ENCODE measurements at regions not wholly inside any gene's neighbourhood (a gene's known extent, or its start where the extent isn't known, plus 50 kb on each side); places are given as distances from the start of the nearest gene placed in this dataset.

GRCh38 chr10:105844241-105844640 lies 1203.2 kb downstream of the SORCS3 start:
- POLR2A ChIA-PET = no interaction called here
- TF ChIP-seq, protein P1, sequence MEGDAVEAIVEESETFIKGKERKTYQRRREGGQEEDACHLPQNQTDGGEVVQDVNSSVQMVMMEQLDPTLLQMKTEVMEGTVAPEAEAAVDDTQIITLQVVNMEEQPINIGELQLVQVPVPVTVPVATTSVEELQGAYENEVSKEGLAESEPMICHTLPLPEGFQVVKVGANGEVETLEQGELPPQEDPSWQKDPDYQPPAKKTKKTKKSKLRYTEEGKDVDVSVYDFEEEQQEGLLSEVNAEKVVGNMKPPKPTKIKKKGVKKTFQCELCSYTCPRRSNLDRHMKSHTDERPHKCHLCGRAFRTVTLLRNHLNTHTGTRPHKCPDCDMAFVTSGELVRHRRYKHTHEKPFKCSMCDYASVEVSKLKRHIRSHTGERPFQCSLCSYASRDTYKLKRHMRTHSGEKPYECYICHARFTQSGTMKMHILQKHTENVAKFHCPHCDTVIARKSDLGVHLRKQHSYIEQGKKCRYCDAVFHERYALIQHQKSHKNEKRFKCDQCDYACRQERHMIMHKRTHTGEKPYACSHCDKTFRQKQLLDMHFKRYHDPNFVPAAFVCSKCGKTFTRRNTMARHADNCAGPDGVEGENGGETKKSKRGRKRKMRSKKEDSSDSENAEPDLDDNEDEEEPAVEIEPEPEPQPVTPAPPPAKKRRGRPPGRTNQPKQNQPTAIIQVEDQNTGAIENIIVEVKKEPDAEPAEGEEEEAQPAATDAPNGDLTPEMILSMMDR (IDR thresholded peaks at IDR 0.05; ENCODE audit: insufficient read depth, low read depth, low read length) = no peak
- Histone ChIP-seq H3K27me3 (ENCODE audit: control insufficient read depth, insufficient read depth, low read length) (no peaks in the 10 kb centered on the region), H3K36me3 (ENCODE audit: control insufficient read depth, insufficient read depth, low read length) (no peaks in the 10 kb centered on the region), H3K4me3 (ENCODE audit: low read depth, low read length) (no peak overlapping the region)
- CTCF ChIA-PET = no interaction called here
- DNase-seq (ENCODE audit: low read depth) = no peak

- no peak for DNase-seq (ENCODE audit: low read depth)
- ChIA-PET CTCF (no interaction called here), POLR2A (no interaction called here)
- Histone ChIP-seq H3K4me3 (ENCODE audit: low read depth, low read length) (no peak overlapping the region), H3K36me3 (ENCODE audit: control insufficient read depth, insufficient read depth, low read length) (no peaks in the 10 kb centered on the region), H3K27me3 (ENCODE audit: control insufficient read depth, insufficient read depth, low read length) (no peaks in the 10 kb centered on the region)
- TF ChIP-seq, protein P1 (IDR thresholded peaks at IDR 0.05; ENCODE audit: insufficient read depth, low read depth, low read length) = no peak
Measured at GRCh38 chr10:105843786-105844185, 1202.7 kb downstream of the SORCS3 start.

DNA sequence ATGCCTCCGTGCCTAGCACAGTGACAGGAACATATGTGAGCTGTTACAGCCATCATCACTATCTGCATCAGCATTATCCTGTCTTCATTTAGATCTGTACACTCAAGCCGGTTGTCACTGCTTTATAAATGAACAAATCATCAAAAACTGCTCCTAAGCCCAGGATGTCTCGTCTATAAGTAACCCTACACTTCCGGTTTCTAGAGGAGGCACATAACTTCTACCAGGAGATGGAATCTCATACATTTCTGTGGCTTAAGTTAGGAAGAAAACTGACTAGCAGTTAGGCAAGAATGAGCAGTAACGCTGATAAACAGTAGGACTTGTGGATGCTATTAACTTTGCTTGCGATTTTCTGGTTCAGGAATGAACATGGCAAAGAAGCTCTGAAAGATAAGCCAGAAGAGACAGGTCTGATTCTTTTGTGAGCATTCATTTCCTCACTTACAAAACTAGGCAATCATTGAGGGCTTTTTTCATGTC lies 1199.2 kb downstream of the SORCS3 start:
- H3K4me3 ChIP-seq (ENCODE audit: low read depth, low read length) = no peak overlapping the region
- no peaks in the 10 kb centered on the region for H3K36me3 ChIP-seq (ENCODE audit: control insufficient read depth, insufficient read depth, low read length)
- TF ChIP-seq, protein P1 (IDR thresholded peaks at IDR 0.05; ENCODE audit: insufficient read depth, low read depth, low read length) = no peak
- ChIA-PET CTCF (interaction anchor here (1.0 kb wide), 1 partner anchor 23 kb away, joined by 3 read pairs; no protein-coding TSS in a partner anchor), POLR2A (no interaction called here)
- H3K27me3 ChIP-seq (ENCODE audit: control insufficient read depth, insufficient read depth, low read length) = no peaks in the 10 kb centered on the region
- DNase-seq (ENCODE audit: low read depth) = no peak

DNA sequence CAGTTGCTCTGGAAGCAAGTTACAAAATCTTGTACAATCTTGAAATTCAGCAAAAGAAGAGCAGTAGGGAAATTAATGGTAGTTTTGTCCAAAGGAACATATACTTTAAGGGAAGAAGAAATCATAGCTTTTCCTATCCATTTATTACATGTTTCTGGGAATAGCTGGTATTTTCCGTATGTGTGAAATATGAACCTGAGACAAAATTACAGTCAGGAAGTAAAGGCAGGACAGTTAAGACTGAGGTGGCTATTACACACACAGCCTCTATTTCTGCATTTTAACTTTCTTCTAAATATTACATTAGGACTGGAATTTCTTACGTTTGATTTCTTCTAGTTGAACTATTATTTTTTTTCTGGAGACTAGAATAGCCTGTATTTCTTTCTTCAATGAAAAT lies 1197.3 kb downstream of the SORCS3 start:
- Histone ChIP-seq H3K4me3 (ENCODE audit: low read depth, low read length) (no peak overlapping the region), H3K36me3 (ENCODE audit: control insufficient read depth, insufficient read depth, low read length) (no peaks in the 10 kb centered on the region), H3K27me3 (ENCODE audit: control insufficient read depth, insufficient read depth, low read length) (no peaks in the 10 kb centered on the region)
- DNase-seq (ENCODE audit: low read depth) = no peak
- TF ChIP-seq, protein P1 (IDR thresholded peaks at IDR 0.05; ENCODE audit: insufficient read depth, low read depth, low read length) = no peak
- POLR2A ChIA-PET = no interaction called here
- CTCF ChIA-PET = no interaction called here

DNA sequence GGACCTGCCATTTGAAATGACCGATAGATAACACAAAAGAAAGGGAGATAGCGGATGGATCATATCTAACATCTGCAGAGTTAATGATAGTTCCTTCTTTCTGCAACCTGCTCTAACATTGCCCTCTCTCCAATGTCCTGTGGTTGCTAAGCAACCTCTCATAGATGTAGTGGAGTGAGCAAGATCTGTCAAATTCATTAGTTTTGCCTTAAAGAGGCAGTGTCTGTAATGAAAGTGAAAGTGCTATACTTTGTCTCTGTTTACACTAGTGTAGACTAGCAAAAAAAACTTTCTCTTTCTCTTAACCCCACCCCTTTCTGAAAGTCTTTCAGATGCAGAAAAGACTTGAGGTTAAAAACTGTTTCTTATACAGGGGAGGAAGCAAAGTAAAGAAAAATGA lies 1196.9 kb downstream of the SORCS3 start:
- TF ChIP-seq, protein P1 (IDR thresholded peaks at IDR 0.05; ENCODE audit: insufficient read depth, low read depth, low read length) = no peak
- no peak for DNase-seq (ENCODE audit: low read depth)
- Histone ChIP-seq H3K27me3 (ENCODE audit: control insufficient read depth, insufficient read depth, low read length) (no peaks in the 10 kb centered on the region), H3K36me3 (ENCODE audit: control insufficient read depth, insufficient read depth, low read length) (no peaks in the 10 kb centered on the region), H3K4me3 (ENCODE audit: low read depth, low read length) (no peak overlapping the region)
- ChIA-PET POLR2A (no interaction called here), CTCF (no interaction called here)
